SK-N-SH (cell line): ENCODE measurements at regions not wholly inside any gene's neighbourhood (a gene's known extent, or its start where the extent isn't known, plus 50 kb on each side); places are given as distances from the start of the nearest gene placed in this dataset.

Experiments
- CTCF ChIA-PET: fragments of 300-600, 350-600 bp; formaldehyde crosslinking; extraction: SDS; loops from one replicate; lab custom pipeline; 2021; lab: Yijun Ruan, JAX
- POLR2A ChIA-PET: fragments of 350-600 bp; sonication (Branson Sonifier 250); formaldehyde crosslinking; extraction: SDS; loops from one replicate; lab custom pipeline; 2020; ENCODE audit warnings: antibody characterized with exemption, inconsistent platforms; lab: Yijun Ruan, JAX
- DNase-seq: peaks from one replicate; pipeline ENCODE4 v3.0.0; 2012
- H2AFZ ChIP-seq: fragments of 200-600 bp; sonication (generic); 2 replicates; pipeline ENCODE4 v1.8.1; 2016; ENCODE audit warnings: antibody characterized with exemption, mild to moderate bottlenecking, low read depth
- H3F3A ChIP-seq: fragments of 200-600 bp; sonication (generic); replicated peaks from 2 replicates; pipeline ENCODE3; 2016; ENCODE audit warnings: antibody characterized with exemption, mild to moderate bottlenecking; ENCODE audit not compliant: insufficient read depth
- H3K27ac ChIP-seq, 2 experiments: fragments of 200-500 bp in 1 of 2; fragments of 200-600 bp in 1 of 2; sonication (Bioruptor generic) in 1 of 2; sonication (generic), shearing (Covaris generic) in 1 of 2; 2 replicates each; pipeline versions ENCODE4 v1.5.1 to v1.6.1; 2014 to 2016; ENCODE audit warnings: low read depth in 2 of 2, inconsistent platforms in 1 of 2, low read length in 1 of 2, mild to moderate bottlenecking in 1 of 2, mixed read lengths in 1 of 2
- H3K27me3 ChIP-seq: fragments of 200-600 bp; sonication (generic), shearing (Covaris generic); 2 replicates; pipeline ENCODE4 v1.6.1; 2016; ENCODE audit warnings: mixed run types; ENCODE audit not compliant: insufficient read depth
- H3K36me3 ChIP-seq, 2 experiments: fragments of 200-500 bp in 1 of 2; fragments of 200-600 bp in 1 of 2; sonication (Bioruptor generic) in 1 of 2; sonication (generic) in 1 of 2; replicated peaks in 1 of 2; 2 replicates each; pipeline versions ENCODE3 to v1.5.1; 2014 to 2016; ENCODE audit warnings: low read length in 1 of 2, mild to moderate bottlenecking in 1 of 2; ENCODE audit not compliant: insufficient read depth in 2 of 2, control insufficient read depth in 1 of 2
- H3K4me1 ChIP-seq, 2 experiments: fragments of 200-500 bp in 1 of 2; fragments of 200-600 bp in 1 of 2; sonication (Bioruptor generic) in 1 of 2; sonication (generic), shearing (Covaris generic) in 1 of 2; 2 replicates each; pipeline versions ENCODE4 v1.5.1 to v1.6.1; 2014 to 2016; ENCODE audit warnings: low read depth in 1 of 2, low read length in 1 of 2, mixed run types in 1 of 2; ENCODE audit not compliant: insufficient read depth in 2 of 2, control insufficient read depth in 1 of 2
- H3K4me2 ChIP-seq: fragments of 200-600 bp; sonication (generic), shearing (Covaris generic); 2 replicates; pipeline ENCODE4 v1.6.1; 2017; ENCODE audit warnings: mixed run types
- H3K4me3 ChIP-seq, 2 experiments: fragments of 200-500 bp in 1 of 2; fragments of 200-600 bp in 1 of 2; sonication (Bioruptor generic) in 1 of 2; sonication (generic), shearing (Covaris generic) in 1 of 2; 2 replicates each; pipeline versions ENCODE4 v1.5.1 to v1.8.1; 2014 to 2016; ENCODE audit warnings: low read depth in 2 of 2, inconsistent platforms in 1 of 2, low read length in 1 of 2, mild to moderate bottlenecking in 1 of 2, mixed read lengths in 1 of 2, moderate library complexity in 1 of 2
- H3K79me2 ChIP-seq: fragments of 200-600 bp; sonication (generic); 2 replicates; pipeline ENCODE4 v1.8.1; 2017; ENCODE audit warnings: mild to moderate bottlenecking; ENCODE audit not compliant: insufficient read depth
- H3K9ac ChIP-seq: fragments of 200-600 bp; sonication (generic); 2 replicates; pipeline ENCODE4 v1.6.1; 2017; ENCODE audit warnings: mixed run types
- H3K9me2 ChIP-seq: fragments of 200-600 bp; sonication (generic); 2 replicates; pipeline ENCODE4 v1.6.1; 2017; ENCODE audit warnings: mixed run types
- H3K9me3 ChIP-seq: fragments of 200-600 bp; sonication (generic); 2 replicates; pipeline ENCODE4 v1.6.1; 2017; ENCODE audit warnings: mixed run types, mild to moderate bottlenecking, moderate library complexity
- H4K20me1 ChIP-seq: fragments of 200-600 bp; sonication (generic); 2 replicates; pipeline ENCODE4 v1.6.1; 2017; ENCODE audit warnings: mild to moderate bottlenecking, mixed run types; ENCODE audit not compliant: insufficient read depth
- CHD2 ChIP-seq: fragments of 150-350 bp; IDR thresholded peaks from 2 replicates; pipeline ENCODE4 v1.6.1; 2018; ENCODE audit warnings: low read length; ENCODE audit not compliant: partially characterized antibody
- CTCF ChIP-seq: fragments of 200-600 bp; sonication (generic); IDR thresholded peaks from 2 replicates; pipeline ENCODE4 v1.6.1; 2017; ENCODE audit warnings: antibody characterized with exemption, mild to moderate bottlenecking, moderate library complexity
- ELF1 ChIP-seq: IDR thresholded peaks from 2 replicates; pipeline ENCODE4 v1.4.0; 2012
- EP300 ChIP-seq, 2 experiments: IDR thresholded peaks; 2 replicates each; pipeline versions ENCODE4 v1.4.0 to v1.6.1; 2012; ENCODE audit warnings: borderline replicate concordance in 1 of 2, low read depth in 1 of 2, low read length in 1 of 2
- EZH2phosphoT487 ChIP-seq: fragments of 200-600 bp; sonication (generic); IDR thresholded peaks from 2 replicates; pipeline ENCODE4 v1.6.1; 2017; ENCODE audit warnings: low read depth, mixed run types, mild to moderate bottlenecking, antibody characterized with exemption, moderate library complexity, borderline replicate concordance
- FOSL2 ChIP-seq: IDR thresholded peaks from 2 replicates; pipeline ENCODE4 v1.4.0; 2012; ENCODE audit warnings: low read depth, mild to moderate bottlenecking, moderate library complexity, borderline replicate concordance
- FOXJ3 ChIP-seq: sonication (generic); formaldehyde crosslinking; IDR thresholded peaks from 2 replicates; pipeline ENCODE4 v1.5.1; 2020; ENCODE audit warnings: mild to moderate bottlenecking, missing genetic modification reagents
- FOXM1 ChIP-seq: IDR thresholded peaks from 2 replicates; pipeline ENCODE4 v1.4.0; 2012; ENCODE audit warnings: low read depth, mild to moderate bottlenecking
- GABPA ChIP-seq: IDR thresholded peaks from 2 replicates; pipeline ENCODE4 v1.4.0; 2012; ENCODE audit warnings: low read depth, mild to moderate bottlenecking
- GATA2 ChIP-seq: sonication (generic); formaldehyde crosslinking; IDR thresholded peaks from 2 replicates; pipeline ENCODE4 v1.5.0; 2020; ENCODE audit warnings: mild to moderate bottlenecking, missing genetic modification reagents
- IRF3 ChIP-seq: fragments of 150-350 bp; IDR thresholded peaks from 2 replicates; pipeline ENCODE4 v1.6.1; 2016; ENCODE audit warnings: mild to moderate bottlenecking, low read depth, low read length
- MEF2A ChIP-seq: IDR thresholded peaks from 2 replicates; pipeline ENCODE4 v1.4.0; 2012; ENCODE audit warnings: low read depth, borderline replicate concordance
- MXI1 ChIP-seq: IDR thresholded peaks from 2 replicates; pipeline ENCODE4 v1.6.1; 2012; ENCODE audit warnings: mild to moderate bottlenecking, low read depth, low read length, improper control_type of control experiment
- NFIC ChIP-seq: IDR thresholded peaks from 2 replicates; pipeline ENCODE4 v1.4.0; 2012; ENCODE audit warnings: borderline replicate concordance
- NRF1 ChIP-seq: IDR thresholded peaks from 2 replicates; pipeline ENCODE4 v1.6.1; 2012; ENCODE audit warnings: low read depth, mild to moderate bottlenecking, low read length
- POLR2AphosphoS5 ChIP-seq: IDR thresholded peaks from 2 replicates; pipeline ENCODE4 v1.6.1; 2012; ENCODE audit warnings: low read depth, low read length
- RAD21 ChIP-seq: IDR thresholded peaks from 2 replicates; pipeline ENCODE4 v1.6.1; 2012; ENCODE audit warnings: mild to moderate bottlenecking, low read length
- RCOR1 ChIP-seq: fragments of 150-350 bp; IDR thresholded peaks from 2 replicates; pipeline ENCODE4 v1.6.1; 2017; ENCODE audit warnings: antibody characterized with exemption, low read length
- SIN3A ChIP-seq: IDR thresholded peaks from 2 replicates; pipeline ENCODE4 v1.6.1; 2012; ENCODE audit warnings: low read depth, mild to moderate bottlenecking, low read length, moderate library complexity, borderline replicate concordance
- SMC3 ChIP-seq: IDR thresholded peaks from 2 replicates; pipeline ENCODE4 v1.6.1; 2012; ENCODE audit warnings: low read depth, low read length, improper control_type of control experiment
- TCF12 ChIP-seq: IDR thresholded peaks from 2 replicates; pipeline ENCODE4 v1.4.0; 2012
- TEAD4 ChIP-seq: IDR thresholded peaks from 2 replicates; pipeline ENCODE4 v1.4.0; 2012; ENCODE audit warnings: mild to moderate bottlenecking, borderline replicate concordance; ENCODE audit not compliant: insufficient read depth
- YY1 ChIP-seq: IDR thresholded peaks from 2 replicates; pipeline ENCODE4 v1.4.0; 2012; ENCODE audit warnings: low read depth, mild to moderate bottlenecking
- WGBS: methylation state at CpG from one replicate; pipeline ENCODE4 v1.1.6; 2017; ENCODE audit warnings: low lambda C conversion rate; 5-methylcytosine and 5-hydroxymethylcytosine counted together
- TF ChIP-seq, protein P1 (sequence below): fragments of 150-350 bp; IDR thresholded peaks from 2 replicates; pipeline ENCODE4 v1.6.1; 2017; ENCODE audit warnings: antibody characterized with exemption, low read length, low read depth, borderline replicate concordance
- TF ChIP-seq, protein P2 (sequence below): IDR thresholded peaks from 2 replicates; pipeline ENCODE4; 2012

GRCh38 chr7:98472521-98472954 is 71.6 kb upstream of the BAIAP2L1 start:
- no peak overlapping the region for H3K9ac ChIP-seq
- H3F3A ChIP-seq = no peaks in the 10 kb centered on the region
- 54% methylated on average over 10 of the region's 11 CpGs for WGBS
- H2AFZ ChIP-seq = no peak overlapping the region
- no peaks in the 10 kb centered on the region for H3K9me3 ChIP-seq
- H3K27ac ChIP-seq = no peak overlapping the region
- CTCF ChIA-PET = interaction anchor here (1.1 to 2.3 kb wide), 4 partner anchors 16 to 273 kb away, joined by 3 to 8 read pairs (median 6); no protein-coding TSS in a partner anchor
- H3K27me3 ChIP-seq = no peaks in the 10 kb centered on the region
- no peaks in the 10 kb centered on the region for H3K79me2 ChIP-seq
- no peaks in the 10 kb centered on the region for H3K9me2 ChIP-seq
- H3K36me3 ChIP-seq = no peaks in the 10 kb centered on the region
- H3K4me3 ChIP-seq = no peak overlapping the region
- no peak overlapping the region for H3K4me2 ChIP-seq
- TF ChIP-seq MXI1 (no peak), SMC3 (no peak), EZH2phosphoT487 (no peak), EP300 (IDR thresholded peaks at IDR 0.05; ENCODE audit: borderline replicate concordance in 1 of 2, low read depth in 1 of 2, low read length in 1 of 2) (no peak), POLR2AphosphoS5 (no peak), CTCF (no peak), SIN3A (no peak), FOXM1 (no peak), TCF12 (no peak), GATA2 (no peak)
- TF ChIP-seq, protein P1, sequence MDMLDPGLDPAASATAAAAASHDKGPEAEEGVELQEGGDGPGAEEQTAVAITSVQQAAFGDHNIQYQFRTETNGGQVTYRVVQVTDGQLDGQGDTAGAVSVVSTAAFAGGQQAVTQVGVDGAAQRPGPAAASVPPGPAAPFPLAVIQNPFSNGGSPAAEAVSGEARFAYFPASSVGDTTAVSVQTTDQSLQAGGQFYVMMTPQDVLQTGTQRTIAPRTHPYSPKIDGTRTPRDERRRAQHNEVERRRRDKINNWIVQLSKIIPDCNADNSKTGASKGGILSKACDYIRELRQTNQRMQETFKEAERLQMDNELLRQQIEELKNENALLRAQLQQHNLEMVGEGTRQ = no peak
- TF ChIP-seq, protein P2, sequence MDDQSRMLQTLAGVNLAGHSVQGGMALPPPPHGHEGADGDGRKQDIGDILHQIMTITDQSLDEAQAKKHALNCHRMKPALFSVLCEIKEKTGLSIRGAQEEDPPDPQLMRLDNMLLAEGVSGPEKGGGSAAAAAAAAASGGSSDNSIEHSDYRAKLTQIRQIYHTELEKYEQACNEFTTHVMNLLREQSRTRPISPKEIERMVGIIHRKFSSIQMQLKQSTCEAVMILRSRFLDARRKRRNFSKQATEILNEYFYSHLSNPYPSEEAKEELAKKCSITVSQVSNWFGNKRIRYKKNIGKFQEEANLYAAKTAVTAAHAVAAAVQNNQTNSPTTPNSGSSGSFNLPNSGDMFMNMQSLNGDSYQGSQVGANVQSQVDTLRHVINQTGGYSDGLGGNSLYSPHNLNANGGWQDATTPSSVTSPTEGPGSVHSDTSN = no peak
- POLR2A ChIA-PET = no interaction called here
- peaks cover 0 to 2% of the 10 kb centered on the region in 2 experiments; a peak in 1 of 4 replicates for H3K4me1 ChIP-seq
- DNase-seq = no peak
- no peaks in the 10 kb centered on the region for H4K20me1 ChIP-seq

DNA sequence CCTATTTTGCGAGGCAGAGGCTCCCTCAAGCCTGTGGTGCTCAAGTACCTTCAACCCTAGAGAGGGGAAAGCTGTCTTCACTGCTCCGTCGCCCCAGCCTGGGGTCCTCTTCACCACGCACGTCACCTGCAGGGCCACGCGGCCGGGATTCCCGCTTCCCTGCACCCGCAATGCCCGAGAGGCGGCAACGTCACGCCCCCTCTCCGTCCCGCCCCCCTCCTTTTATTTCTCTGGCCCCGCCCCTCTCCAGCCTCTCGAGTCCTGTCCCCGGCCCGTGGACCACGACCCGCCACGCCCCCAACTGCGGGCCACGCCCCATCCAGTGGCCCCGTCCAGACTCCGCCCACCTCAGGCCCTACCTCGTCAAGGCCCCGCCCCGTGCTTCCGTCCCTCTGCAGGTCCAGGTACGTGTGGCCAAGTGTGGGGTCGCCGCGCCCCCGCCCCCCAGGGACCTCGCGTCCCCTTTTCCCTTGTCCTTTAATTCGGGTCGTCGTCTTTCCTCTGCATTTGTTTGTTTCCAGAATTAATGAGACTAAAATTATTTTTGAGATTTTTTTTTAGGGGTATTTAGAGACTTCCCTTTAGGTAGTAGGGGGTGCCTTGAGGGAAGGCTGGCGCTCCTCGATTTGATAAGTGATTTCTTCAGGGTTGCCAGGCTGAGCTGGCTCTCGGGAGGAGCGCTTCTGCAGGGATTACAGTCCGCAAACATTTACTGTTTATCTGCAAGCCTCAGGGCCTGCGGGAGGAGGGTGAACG is 69.8 kb upstream of the BAIAP2L1 start:
- Histone ChIP-seq H3K4me3 (peak overlapping the region in 1 of 2 experiments; percentile 19; a peak in 1 of 4 replicates), H3K9ac (no peak overlapping the region), H3F3A (no peaks in the 10 kb centered on the region), H3K4me2 (no peak overlapping the region), H2AFZ (no peak overlapping the region), H4K20me1 (no peaks in the 10 kb centered on the region), H3K4me1 (peaks cover 0 to 2% of the 10 kb centered on the region in 2 experiments; a peak in 1 of 4 replicates), H3K9me2 (no peaks in the 10 kb centered on the region), H3K27ac (no peak overlapping the region), H3K9me3 (no peaks in the 10 kb centered on the region), H3K27me3 (no peaks in the 10 kb centered on the region), H3K79me2 (no peaks in the 10 kb centered on the region), H3K36me3 (no peaks in the 10 kb centered on the region)
- ChIA-PET CTCF (interaction anchor here (0.5 to 1.0 kb wide), 2 partner anchors 273 to 1823 kb away, joined by 3 read pairs; no protein-coding TSS in a partner anchor), POLR2A (no interaction called here)
- WGBS = 17% methylated on average over 48 of the region's 48 CpGs
- peak; percentile 94 for DNase-seq
- no peak for TF ChIP-seq RAD21
- no peak for TF ChIP-seq MXI1
- no peak for TF ChIP-seq NRF1
- no peak for TF ChIP-seq POLR2AphosphoS5
- TF ChIP-seq IRF3 = no peak
- TF ChIP-seq RCOR1 = no peak
- TF ChIP-seq TEAD4 = no peak
- TF ChIP-seq ELF1 = no peak
- no peak for TF ChIP-seq CHD2
- TF ChIP-seq GABPA = no peak
- no peak for TF ChIP-seq GATA2
- no peak for TF ChIP-seq FOSL2
- no peak for TF ChIP-seq FOXJ3 (CRISPR knock-in tag)
- no peak for TF ChIP-seq NFIC
- no peak for TF ChIP-seq TCF12
- TF ChIP-seq MEF2A = no peak
- TF ChIP-seq YY1 = no peak
